Smooth muscle cell (in vitro differentiated cells): ENCODE measurements at regions not wholly inside any gene's neighbourhood (a gene's known extent, or its start where the extent isn't known, plus 50 kb on each side); places are given as distances from the start of the nearest gene placed in this dataset.

Experiments used
- DNase-seq: peaks from one replicate; lab custom pipeline; 2025; ENCODE audit not compliant: unreplicated experiment; lab: John Stamatoyannopoulos, UW
- H2AFZ ChIP-seq: fragments of 200-600 bp; sonication (generic); 2 replicates; pipeline ENCODE4 v1.6.0; 2016; ENCODE audit warnings: antibody characterized with exemption, low read depth, mild to moderate bottlenecking
- H3F3A ChIP-seq: fragments of 200-600 bp; sonication (generic); 2 replicates; pipeline ENCODE4 v1.6.0; 2017; ENCODE audit warnings: antibody characterized with exemption, low read depth
- H3K27ac ChIP-seq: fragments of 200-600 bp; sonication (generic); 2 replicates; pipeline ENCODE4 v1.5.1; 2016; ENCODE audit warnings: low read depth, mild to moderate bottlenecking
- H3K27me3 ChIP-seq: fragments of 200-600 bp; sonication (generic); 2 replicates; pipeline ENCODE4 v1.6.1; 2016; ENCODE audit warnings: low read depth, mild to moderate bottlenecking
- H3K36me3 ChIP-seq: fragments of 200-600 bp; sonication (generic); 2 replicates; pipeline ENCODE4 v1.5.1; 2016; ENCODE audit warnings: low read depth
- H3K4me1 ChIP-seq: fragments of 200-600 bp; sonication (generic); 2 replicates; pipeline ENCODE4 v1.5.1; 2016; ENCODE audit warnings: low read depth
- H3K4me2 ChIP-seq: fragments of 200-600 bp; sonication (generic); 2 replicates; pipeline ENCODE4 v1.6.0; 2016; ENCODE audit warnings: mild to moderate bottlenecking
- H3K4me3 ChIP-seq: fragments of 200-600 bp; sonication (generic); 2 replicates; pipeline ENCODE4 v1.5.1; 2016; ENCODE audit warnings: mild to moderate bottlenecking
- H3K79me2 ChIP-seq: fragments of 200-600 bp; sonication (generic); 2 replicates; pipeline ENCODE4 v1.6.0; 2016; ENCODE audit warnings: low read depth, mild to moderate bottlenecking
- H3K9ac ChIP-seq: fragments of 200-600 bp; sonication (generic); 2 replicates; pipeline ENCODE4 v1.6.0; 2016; ENCODE audit warnings: low read depth
- H3K9me3 ChIP-seq: fragments of 200-600 bp; sonication (generic); replicated peaks from 2 replicates; pipeline ENCODE4 v1.5.1; 2016; ENCODE audit warnings: low read depth
- H4K20me1 ChIP-seq: fragments of 200-600 bp; sonication (generic); 2 replicates; pipeline ENCODE4 v1.6.0; 2016; ENCODE audit warnings: low read depth
- WGBS: methylation state at CpG from one replicate; pipeline ENCODE4 v1.1.7; 2016; ENCODE audit warnings: low lambda C conversion rate; 5-methylcytosine and 5-hydroxymethylcytosine counted together
- TF ChIP-seq, protein P1 (sequence below): fragments of 200-600 bp; sonication (generic); IDR thresholded peaks from 2 replicates; pipeline ENCODE4 v1.5.1; 2017; ENCODE audit warnings: borderline replicate concordance, mild to moderate bottlenecking, antibody characterized with exemption; ENCODE audit not compliant: insufficient read depth, poor library complexity, severe bottlenecking

DNA sequence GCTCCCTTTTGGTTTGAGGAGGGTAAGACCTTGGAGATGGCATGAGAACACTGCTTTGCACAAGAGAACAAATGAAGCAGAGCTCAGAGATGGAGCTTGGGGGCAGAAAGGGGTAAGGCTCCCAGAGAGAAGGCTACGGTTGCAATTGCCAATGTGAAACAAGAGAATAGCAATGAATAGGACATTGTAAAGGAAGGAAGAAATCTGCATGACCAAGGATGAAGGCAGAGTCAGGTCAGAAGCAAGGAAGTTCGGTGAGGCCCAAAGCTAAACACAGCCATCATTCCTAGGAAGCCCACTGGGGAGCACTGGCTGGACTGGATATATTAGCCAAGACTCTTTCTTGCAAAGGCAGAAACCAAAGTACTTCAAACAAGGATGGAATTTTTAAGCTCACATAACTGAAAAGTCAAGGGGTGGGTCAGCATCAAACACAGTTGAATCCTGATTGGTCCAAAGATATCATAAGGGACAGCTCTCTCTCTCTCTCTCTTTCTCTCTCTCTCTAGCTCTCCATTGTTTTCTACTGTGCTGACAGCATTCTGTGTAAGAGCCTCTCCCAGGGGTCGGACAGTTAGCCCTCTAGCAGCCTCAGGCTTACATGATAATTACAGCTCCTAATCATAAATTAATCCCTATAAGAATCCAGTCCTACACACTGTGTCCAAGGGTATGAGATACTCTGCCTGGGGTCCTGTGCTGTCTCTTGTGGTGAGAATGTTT, 484.3 kb downstream of the SOX6 start:
- Histone ChIP-seq H3K36me3 (no peaks in the 10 kb centered on the region), H3K9me3 (no peaks in the 10 kb centered on the region), H3K4me1 (peaks cover 6% of the 10 kb centered on the region), H4K20me1 (no peaks in the 10 kb centered on the region), H2AFZ (no peak overlapping the region), H3K4me3 (no peak overlapping the region), H3K27me3 (no peaks in the 10 kb centered on the region), H3K79me2 (no peaks in the 10 kb centered on the region), H3F3A (no peaks in the 10 kb centered on the region), H3K4me2 (no peak overlapping the region), H3K9ac (no peak overlapping the region), H3K27ac (no peak overlapping the region)
- TF ChIP-seq, protein P1, sequence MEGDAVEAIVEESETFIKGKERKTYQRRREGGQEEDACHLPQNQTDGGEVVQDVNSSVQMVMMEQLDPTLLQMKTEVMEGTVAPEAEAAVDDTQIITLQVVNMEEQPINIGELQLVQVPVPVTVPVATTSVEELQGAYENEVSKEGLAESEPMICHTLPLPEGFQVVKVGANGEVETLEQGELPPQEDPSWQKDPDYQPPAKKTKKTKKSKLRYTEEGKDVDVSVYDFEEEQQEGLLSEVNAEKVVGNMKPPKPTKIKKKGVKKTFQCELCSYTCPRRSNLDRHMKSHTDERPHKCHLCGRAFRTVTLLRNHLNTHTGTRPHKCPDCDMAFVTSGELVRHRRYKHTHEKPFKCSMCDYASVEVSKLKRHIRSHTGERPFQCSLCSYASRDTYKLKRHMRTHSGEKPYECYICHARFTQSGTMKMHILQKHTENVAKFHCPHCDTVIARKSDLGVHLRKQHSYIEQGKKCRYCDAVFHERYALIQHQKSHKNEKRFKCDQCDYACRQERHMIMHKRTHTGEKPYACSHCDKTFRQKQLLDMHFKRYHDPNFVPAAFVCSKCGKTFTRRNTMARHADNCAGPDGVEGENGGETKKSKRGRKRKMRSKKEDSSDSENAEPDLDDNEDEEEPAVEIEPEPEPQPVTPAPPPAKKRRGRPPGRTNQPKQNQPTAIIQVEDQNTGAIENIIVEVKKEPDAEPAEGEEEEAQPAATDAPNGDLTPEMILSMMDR, result no peak
- DNase-seq, result no peak
- 88% methylated on average over 3 of the region's 3 CpGs for WGBS

DNA sequence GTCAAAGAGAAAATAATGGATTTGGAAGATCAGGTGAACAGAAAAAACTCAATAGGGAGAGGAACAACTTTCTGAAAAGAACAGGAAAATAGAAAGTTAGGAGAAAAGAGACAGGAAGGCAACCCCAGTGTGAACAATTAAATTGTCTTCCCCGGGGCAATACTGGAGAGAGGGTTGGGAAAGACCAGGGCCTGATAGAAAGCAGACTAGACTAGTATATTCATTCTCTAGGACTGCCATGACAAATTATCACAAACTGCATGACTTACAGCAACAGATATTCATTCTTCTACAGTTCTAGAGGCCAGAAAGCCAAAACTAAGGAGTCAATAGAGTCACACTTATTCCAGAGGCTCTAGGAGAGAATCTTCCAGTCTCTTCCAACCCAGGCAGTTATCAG, 482.8 kb downstream of the SOX6 start:
- Histone ChIP-seq H3K4me2 (no peak overlapping the region), H3K9ac (no peak overlapping the region), H3K79me2 (no peaks in the 10 kb centered on the region), H3K9me3 (no peaks in the 10 kb centered on the region), H3K27ac (no peak overlapping the region), H3K36me3 (no peaks in the 10 kb centered on the region), H4K20me1 (no peaks in the 10 kb centered on the region), H3K4me3 (no peak overlapping the region), H3F3A (no peaks in the 10 kb centered on the region), H2AFZ (no peak overlapping the region), H3K4me1 (peaks cover 6% of the 10 kb centered on the region), H3K27me3 (no peaks in the 10 kb centered on the region)
- DNase-seq, result no peak
- WGBS, result 79% methylated on average over 1 of the region's 1 CpG
- TF ChIP-seq, protein P1, result no peak

DNA sequence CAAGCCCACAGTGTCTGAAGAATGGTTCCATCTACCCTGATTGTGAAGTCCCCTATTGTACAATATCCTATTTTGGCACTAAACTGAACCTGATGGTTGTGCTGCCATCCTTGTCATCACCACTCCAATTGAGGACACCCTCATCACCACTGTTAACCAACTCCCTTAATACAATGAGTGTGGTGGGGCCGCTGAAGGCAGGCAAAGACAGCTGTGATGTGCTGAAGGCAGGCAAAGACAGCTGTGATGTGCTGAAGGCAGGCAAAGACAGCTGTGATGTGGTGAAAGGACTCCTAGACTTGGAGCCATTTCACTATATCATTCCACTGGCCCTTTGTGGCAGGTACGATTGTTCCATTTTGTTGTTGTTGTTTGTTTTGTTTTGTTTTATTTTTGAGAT, 481.6 kb downstream of the SOX6 start:
- Histone ChIP-seq H3K4me3 (no peak overlapping the region), H3K27ac (no peak overlapping the region), H4K20me1 (no peaks in the 10 kb centered on the region), H3K79me2 (no peaks in the 10 kb centered on the region), H3K9me3 (no peaks in the 10 kb centered on the region), H3K27me3 (no peaks in the 10 kb centered on the region), H3K4me2 (no peak overlapping the region), H3K4me1 (peaks cover 6% of the 10 kb centered on the region), H2AFZ (no peak overlapping the region), H3K36me3 (no peaks in the 10 kb centered on the region), H3K9ac (no peak overlapping the region), H3F3A (no peaks in the 10 kb centered on the region)
- TF ChIP-seq, protein P1, result no peak
- 95% methylated on average over 2 of the region's 2 CpGs for WGBS
- DNase-seq, result no peak

DNA sequence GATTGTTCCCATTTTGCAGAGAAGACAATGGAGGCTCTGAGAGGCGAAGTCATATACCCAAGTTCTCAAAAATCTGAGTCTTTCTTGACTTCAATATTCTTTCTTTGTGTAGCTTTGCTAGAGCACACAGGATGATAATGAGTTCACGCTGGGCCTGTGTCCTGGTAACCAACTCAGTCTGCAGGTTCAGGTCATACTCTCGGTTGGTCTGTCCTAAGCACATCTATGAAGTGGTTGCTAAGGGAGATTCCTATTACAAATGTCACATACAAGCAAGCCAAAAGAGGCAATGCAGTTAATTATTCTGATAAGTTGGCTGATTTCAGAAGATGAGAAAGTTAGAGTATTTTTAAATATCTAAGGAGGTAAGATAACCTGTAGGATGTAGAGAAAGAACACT, 481.0 kb downstream of the SOX6 start:
- Histone ChIP-seq H3K9me3 (no peaks in the 10 kb centered on the region), H3K79me2 (no peaks in the 10 kb centered on the region), H3K27me3 (no peaks in the 10 kb centered on the region), H2AFZ (no peak overlapping the region), H3K9ac (no peak overlapping the region), H3K27ac (no peak overlapping the region), H3K4me2 (no peak overlapping the region), H4K20me1 (no peaks in the 10 kb centered on the region), H3K36me3 (no peaks in the 10 kb centered on the region), H3K4me1 (peaks cover 6% of the 10 kb centered on the region), H3F3A (no peaks in the 10 kb centered on the region), H3K4me3 (no peak overlapping the region)
- TF ChIP-seq, protein P1, result no peak
- DNase-seq, result no peak
- WGBS, result 89% methylated on average over 3 of the region's 3 CpGs
